Activated naive CD8-positive, alpha-beta T cell (primary cell): ENCODE measurements at regions not wholly inside any gene's neighbourhood (a gene's known extent, or its start where the extent isn't known, plus 50 kb on each side); places are given as distances from the start of the nearest gene placed in this dataset.

Source experiments
- H3K27ac Mint-ChIP-seq: one replicate; pipeline ENCODE4 v1.8.0; 2021; ENCODE audit warnings: mixed read lengths
- H3K27me3 Mint-ChIP-seq: one replicate; pipeline ENCODE4 v1.8.0; 2021; ENCODE audit warnings: mixed read lengths
- H3K36me3 Mint-ChIP-seq: one replicate; pipeline ENCODE4 v1.8.0; 2021; ENCODE audit warnings: mixed read lengths
- H3K4me1 Mint-ChIP-seq: one replicate; pipeline ENCODE4 v1.8.0; 2021; ENCODE audit warnings: low read depth, mixed read lengths
- H3K4me3 Mint-ChIP-seq: one replicate; pipeline ENCODE4 v1.8.0; 2021; ENCODE audit warnings: mild to moderate bottlenecking, mixed read lengths
- H3K9me3 Mint-ChIP-seq: one replicate; pipeline ENCODE4 v1.8.0; 2021; ENCODE audit warnings: low read depth, mixed read lengths

- Mint-ChIP-seq H3K4me3 (no peak overlapping the region), H3K27me3 (no peaks in the 10 kb centered on the region), H3K27ac (no peak overlapping the region), H3K4me1 (no peaks in the 10 kb centered on the region), H3K36me3 (no peaks in the 10 kb centered on the region), H3K9me3 (peaks cover 8% of the 10 kb centered on the region)
These were observed 1178.1 kb upstream of the GBE1 start for GRCh38 chr3:82939491-82940097.

GRCh38 chr3:82938821-82939328, 1177.4 kb upstream of the GBE1 start:
- peaks cover under 1% of the 10 kb centered on the region for H3K9me3 Mint-ChIP-seq
- H3K27ac Mint-ChIP-seq = no peak overlapping the region
- H3K4me3 Mint-ChIP-seq = no peak overlapping the region
- H3K36me3 Mint-ChIP-seq = no peaks in the 10 kb centered on the region
- no peaks in the 10 kb centered on the region for H3K27me3 Mint-ChIP-seq
- H3K4me1 Mint-ChIP-seq = no peaks in the 10 kb centered on the region

GRCh38 chr3:82927309-82928253, 1166.1 kb upstream of the GBE1 start:
- no peak overlapping the region for H3K4me3 Mint-ChIP-seq
- no peak overlapping the region for H3K27ac Mint-ChIP-seq
- H3K27me3 Mint-ChIP-seq = no peaks in the 10 kb centered on the region
- H3K4me1 Mint-ChIP-seq = no peaks in the 10 kb centered on the region
- peaks cover 6% of the 10 kb centered on the region for H3K9me3 Mint-ChIP-seq
- no peaks in the 10 kb centered on the region for H3K36me3 Mint-ChIP-seq

GRCh38 chr3:82891028-82891427, 1129.6 kb upstream of the GBE1 start:
- Mint-ChIP-seq H3K36me3 (no peaks in the 10 kb centered on the region), H3K4me3 (no peak overlapping the region), H3K4me1 (no peaks in the 10 kb centered on the region), H3K27me3 (no peaks in the 10 kb centered on the region), H3K27ac (no peak overlapping the region), H3K9me3 (peaks cover 15% of the 10 kb centered on the region)

GRCh38 chr3:82883072-82883471, 1121.6 kb upstream of the GBE1 start:
- no peaks in the 10 kb centered on the region for H3K36me3 Mint-ChIP-seq
- H3K27me3 Mint-ChIP-seq = no peaks in the 10 kb centered on the region
- no peaks in the 10 kb centered on the region for H3K4me1 Mint-ChIP-seq
- H3K9me3 Mint-ChIP-seq = peaks cover 22% of the 10 kb centered on the region
- H3K27ac Mint-ChIP-seq = no peak overlapping the region
- H3K4me3 Mint-ChIP-seq = no peak overlapping the region

GRCh38 chr3:82875401-82875800, 1114.0 kb upstream of the GBE1 start:
- Mint-ChIP-seq H3K36me3 (no peaks in the 10 kb centered on the region), H3K27ac (no peak overlapping the region), H3K9me3 (peaks cover 7% of the 10 kb centered on the region), H3K4me1 (no peaks in the 10 kb centered on the region), H3K4me3 (no peak overlapping the region), H3K27me3 (no peaks in the 10 kb centered on the region)

- Mint-ChIP-seq H3K36me3 (no peaks in the 10 kb centered on the region), H3K9me3 (peaks cover 16% of the 10 kb centered on the region), H3K4me3 (no peak overlapping the region), H3K27ac (no peak overlapping the region), H3K4me1 (no peaks in the 10 kb centered on the region), H3K27me3 (no peaks in the 10 kb centered on the region)
These were observed 1078.4 kb upstream of the GBE1 start for GRCh38 chr3:82839871-82840270.

- Mint-ChIP-seq H3K36me3 (no peaks in the 10 kb centered on the region), H3K27me3 (no peaks in the 10 kb centered on the region), H3K27ac (no peak overlapping the region), H3K9me3 (no peaks in the 10 kb centered on the region), H3K4me3 (no peak overlapping the region), H3K4me1 (no peaks in the 10 kb centered on the region)
These were observed 1072.7 kb upstream of the GBE1 start for GRCh38 chr3:82834098-82834497.

GRCh38 chr3:82824491-82824890, 1063.0 kb upstream of the GBE1 start:
- Mint-ChIP-seq H3K4me3 (no peak overlapping the region), H3K36me3 (no peaks in the 10 kb centered on the region), H3K4me1 (no peaks in the 10 kb centered on the region), H3K9me3 (peaks cover 6% of the 10 kb centered on the region), H3K27ac (no peak overlapping the region), H3K27me3 (no peaks in the 10 kb centered on the region)

GRCh38 chr3:82816086-82816485, 1054.6 kb upstream of the GBE1 start:
- H3K9me3 Mint-ChIP-seq = peaks cover 19% of the 10 kb centered on the region

GRCh38 chr3:82815417-82816058, 1054.1 kb upstream of the GBE1 start:
- Mint-ChIP-seq H3K9me3 (peaks cover 19% of the 10 kb centered on the region), H3K4me1 (no peaks in the 10 kb centered on the region), H3K27me3 (no peaks in the 10 kb centered on the region), H3K4me3 (no peak overlapping the region), H3K36me3 (no peaks in the 10 kb centered on the region), H3K27ac (no peak overlapping the region)

More at GRCh38 chr3:82816086-82816485, 1054.6 kb upstream of the GBE1 start:
- H3K27ac Mint-ChIP-seq = no peak overlapping the region
- no peaks in the 10 kb centered on the region for H3K4me1 Mint-ChIP-seq
- no peaks in the 10 kb centered on the region for H3K36me3 Mint-ChIP-seq
- H3K4me3 Mint-ChIP-seq = no peak overlapping the region
- no peaks in the 10 kb centered on the region for H3K27me3 Mint-ChIP-seq

- H3K9me3 Mint-ChIP-seq = peaks cover 23% of the 10 kb centered on the region
- no peaks in the 10 kb centered on the region for H3K27me3 Mint-ChIP-seq
These were observed 1053.2 kb upstream of the GBE1 start for GRCh38 chr3:82814660-82815059.

GRCh38 chr3:82807781-82808180, 1046.3 kb upstream of the GBE1 start:
- H3K9me3 Mint-ChIP-seq = peaks cover 20% of the 10 kb centered on the region
- no peaks in the 10 kb centered on the region for H3K36me3 Mint-ChIP-seq

More at GRCh38 chr3:82814660-82815059, 1053.2 kb upstream of the GBE1 start:
- no peak overlapping the region for H3K27ac Mint-ChIP-seq
- no peaks in the 10 kb centered on the region for H3K4me1 Mint-ChIP-seq
- H3K36me3 Mint-ChIP-seq = no peaks in the 10 kb centered on the region
- H3K4me3 Mint-ChIP-seq = no peak overlapping the region

GRCh38 chr3:82802501-82802900, 1041.1 kb upstream of the GBE1 start:
- Mint-ChIP-seq H3K9me3 (peaks cover 8% of the 10 kb centered on the region), H3K36me3 (no peaks in the 10 kb centered on the region), H3K4me3 (no peak overlapping the region), H3K27me3 (no peaks in the 10 kb centered on the region), H3K27ac (no peak overlapping the region), H3K4me1 (no peaks in the 10 kb centered on the region)

More at GRCh38 chr3:82807781-82808180, 1046.3 kb upstream of the GBE1 start:
- no peak overlapping the region for H3K4me3 Mint-ChIP-seq
- no peak overlapping the region for H3K27ac Mint-ChIP-seq
- no peaks in the 10 kb centered on the region for H3K4me1 Mint-ChIP-seq
- H3K27me3 Mint-ChIP-seq = no peaks in the 10 kb centered on the region

GRCh38 chr3:82800248-82800647, 1038.8 kb upstream of the GBE1 start:
- Mint-ChIP-seq H3K4me1 (no peaks in the 10 kb centered on the region), H3K27ac (no peak overlapping the region), H3K36me3 (no peaks in the 10 kb centered on the region)

More at GRCh38 chr3:82800248-82800647, 1038.8 kb upstream of the GBE1 start:
- no peaks in the 10 kb centered on the region for H3K27me3 Mint-ChIP-seq
- H3K9me3 Mint-ChIP-seq = peaks cover 9% of the 10 kb centered on the region
- no peak overlapping the region for H3K4me3 Mint-ChIP-seq
